Right ventricle myocardium inferior (tissue), 1 donor: ENCODE measurements at regions not wholly inside any gene's neighbourhood (a gene's known extent, or its start where the extent isn't known, plus 50 kb on each side); places are given as distances from the start of the nearest gene placed in this dataset.
A peak's percentile ranks its signal among the peaks of the same experiment; 100 is the strongest.
"Not testable (repeated sequence)": the region's sequence is repeated elsewhere in the genome, so short reads cannot be mapped to it uniquely, and the experiment has no call there.

Source experiments
- ATAC-seq: fragments of 200-7000 bp; cut with Tn5 transposase; one replicate; pipeline ENCODE4 v1.9.1; 2020; ENCODE audit warnings: mild to moderate bottlenecking, moderate library complexity
- DNase-seq: peaks from one replicate; pipeline ENCODE4 v3.0.0; 2021; ENCODE audit errors: missing footprints
- intact Hi-C: fragments of 100-400 bp; cut with DNase I; formaldehyde crosslinking; loops from one replicate; pipeline ENCODE4 v1.11.0; 2022
- donor health status: DM: no; HTN: yes; CAD: no; lungs with severe emphysema.

DNA sequence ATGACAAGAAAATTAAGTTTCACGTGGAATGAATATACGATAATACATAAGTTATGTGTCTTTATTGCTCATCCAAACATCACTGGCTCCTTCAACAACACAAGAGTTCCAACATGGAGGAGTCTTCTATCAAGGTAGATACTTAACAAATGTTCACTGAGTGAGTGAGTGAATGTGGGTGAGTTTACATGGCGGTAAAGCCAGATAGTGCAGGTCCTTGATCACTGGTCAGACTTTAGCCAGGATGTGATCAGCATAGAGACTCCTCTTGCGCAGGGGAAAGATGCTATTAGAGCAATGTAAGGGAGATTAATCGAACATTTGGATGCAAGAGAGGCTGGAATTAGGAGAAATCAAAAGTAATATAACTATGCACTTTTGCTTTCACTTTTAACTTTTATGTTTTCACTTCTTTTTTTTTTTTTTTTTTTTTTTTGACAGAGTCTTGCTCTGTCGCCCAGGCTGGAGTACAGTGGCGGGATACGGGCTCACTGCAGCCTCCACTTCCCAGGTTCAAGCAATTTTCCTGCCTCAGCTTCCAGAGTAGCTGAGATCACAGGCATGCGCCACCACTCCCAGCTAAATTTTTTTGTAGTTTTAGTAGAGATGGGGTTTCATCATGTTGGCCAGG is 249.0 kb upstream of the ID2 start:
- intact Hi-C loops, result loop anchor here (10.0 kb wide), 1 partner anchor 252 kb away; the partner anchor contains the start of gene ID2
- DNase-seq (no peak), ATAC-seq (no peak)

DNA sequence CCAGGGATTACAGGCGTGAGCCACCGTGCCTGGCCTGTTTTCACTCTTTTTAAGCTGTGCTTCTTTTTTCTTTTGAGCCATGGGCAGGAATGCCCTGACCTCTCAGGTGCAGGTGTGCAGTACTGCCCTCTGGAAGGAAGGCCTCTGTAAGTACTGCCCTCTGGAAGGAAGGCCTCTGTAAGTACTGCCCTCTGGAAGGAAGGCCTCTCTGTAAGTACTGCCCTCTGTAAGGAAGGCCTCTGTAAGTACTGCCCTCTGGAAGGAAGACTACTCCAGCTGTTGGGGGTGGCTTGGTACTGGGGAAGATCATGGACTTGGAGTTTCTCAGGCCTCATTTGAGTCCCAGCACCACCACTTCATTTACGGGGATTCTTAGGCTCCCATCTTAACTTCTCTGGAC is 248.5 kb upstream of the ID2 start:
- ATAC-seq, result no peak
- no peak for DNase-seq
- intact Hi-C loops, result loop anchor here (10.0 kb wide), 1 partner anchor 251 kb away; the partner anchor contains the start of gene ID2

GRCh38 chr2:8435608-8436007 is 246.2 kb upstream of the ID2 start:
- ATAC-seq, result no peak
- intact Hi-C loops, result loop anchor here (10.0 kb wide), 1 partner anchor 249 kb away; the partner anchor contains the start of gene ID2
- DNase-seq, result no peak

DNA sequence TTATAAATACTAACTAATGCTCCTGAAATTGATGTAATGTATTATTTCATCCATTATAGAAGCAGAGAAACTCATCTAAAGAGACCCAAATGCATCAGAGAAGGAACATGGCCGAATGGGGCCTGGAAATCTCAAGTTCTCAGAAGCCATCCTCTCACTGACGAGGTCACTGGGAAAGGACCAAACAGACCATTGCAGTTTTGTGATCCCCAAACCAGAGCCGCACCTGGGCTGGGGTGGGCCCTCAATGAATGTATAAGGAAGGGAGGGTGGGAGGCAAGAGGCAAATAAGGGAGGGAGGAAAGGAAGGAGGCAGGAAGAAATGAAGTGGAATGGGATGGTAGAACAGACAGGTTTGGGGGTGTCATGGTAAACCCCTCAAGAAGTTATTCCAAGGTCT is 245.3 kb upstream of the ID2 start:
- DNase-seq (no peak), ATAC-seq (no peak)
- intact Hi-C loops, result loop anchor here (10.0 kb wide), 1 partner anchor 248 kb away; the partner anchor contains the start of gene ID2

GRCh38 chr2:8437228-8437948 is 244.5 kb upstream of the ID2 start:
- DNase-seq, result no peak
- peak; percentile 29 for ATAC-seq
- intact Hi-C loops, result loop anchor here (10.0 kb wide), 1 partner anchor 247 kb away; the partner anchor contains the start of gene ID2

DNA sequence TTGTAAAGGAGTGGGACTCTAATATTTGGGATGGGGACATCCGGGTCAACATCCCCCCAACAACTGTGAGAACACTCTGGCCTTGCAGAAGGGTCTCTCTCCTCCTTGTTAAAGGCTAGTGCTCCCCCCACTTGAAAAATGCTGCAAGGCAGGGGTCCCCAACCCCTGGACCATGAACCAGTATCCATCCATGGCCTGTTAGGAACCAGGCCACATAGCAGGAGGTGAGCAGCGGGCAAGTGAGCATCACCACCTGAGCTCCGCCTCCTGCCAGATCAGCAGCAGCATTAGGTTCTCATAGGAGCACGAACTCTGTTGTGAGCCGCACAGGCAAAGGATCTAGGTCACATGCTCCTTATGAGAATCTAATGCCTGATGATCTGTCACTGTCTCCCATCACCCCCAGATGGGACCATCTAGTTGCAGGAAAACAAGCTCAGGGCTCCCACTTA is 243.9 kb upstream of the ID2 start:
- DNase-seq (no peak), ATAC-seq (no peak)
- intact Hi-C loops, result loop anchor here (10.0 kb wide), 1 partner anchor 247 kb away; the partner anchor contains the start of gene ID2

- ATAC-seq (peak; percentile 23), DNase-seq (no peak)
- intact Hi-C loops, result loop anchor here (10.0 kb wide), 1 partner anchor 246 kb away; the partner anchor contains the start of gene ID2
These were observed 243.4 kb upstream of the ID2 start for GRCh38 chr2:8438476-8438875.

GRCh38 chr2:8438996-8439395 is 242.9 kb upstream of the ID2 start:
- ATAC-seq (peak; percentile 85), DNase-seq (no peak)
- intact Hi-C loops, result loop anchor here (10.0 kb wide), 1 partner anchor 246 kb away; the partner anchor contains the start of gene ID2

- intact Hi-C loops, result no loop called here
These were observed 241.7 kb upstream of the ID2 start for GRCh38 chr2:8440029-8440778.

DNA sequence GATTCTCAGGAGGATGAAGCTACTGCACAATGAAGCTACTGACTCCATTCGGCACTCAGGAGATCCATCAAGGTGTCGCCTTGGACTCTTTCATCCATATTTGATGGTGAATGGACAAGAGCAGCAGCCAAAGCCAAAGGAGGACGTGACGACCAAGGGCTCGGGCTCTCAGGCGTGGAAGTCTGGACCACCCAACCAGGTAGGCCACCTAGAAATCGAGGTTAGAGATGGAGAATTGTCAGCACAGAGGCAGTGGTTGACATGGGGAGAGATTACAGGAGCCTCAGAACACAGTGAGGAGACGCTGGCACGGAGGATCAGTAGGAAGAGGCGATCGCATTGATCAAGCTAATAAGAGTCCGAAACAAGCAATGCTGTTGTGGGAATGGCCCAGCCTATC is 240.5 kb upstream of the ID2 start:
- intact Hi-C loops, result no loop called here
- no peak for DNase-seq
- ATAC-seq, result no peak

More at GRCh38 chr2:8440029-8440778, 241.7 kb upstream of the ID2 start:
- DNase-seq (no peak), ATAC-seq (no peak)

DNA sequence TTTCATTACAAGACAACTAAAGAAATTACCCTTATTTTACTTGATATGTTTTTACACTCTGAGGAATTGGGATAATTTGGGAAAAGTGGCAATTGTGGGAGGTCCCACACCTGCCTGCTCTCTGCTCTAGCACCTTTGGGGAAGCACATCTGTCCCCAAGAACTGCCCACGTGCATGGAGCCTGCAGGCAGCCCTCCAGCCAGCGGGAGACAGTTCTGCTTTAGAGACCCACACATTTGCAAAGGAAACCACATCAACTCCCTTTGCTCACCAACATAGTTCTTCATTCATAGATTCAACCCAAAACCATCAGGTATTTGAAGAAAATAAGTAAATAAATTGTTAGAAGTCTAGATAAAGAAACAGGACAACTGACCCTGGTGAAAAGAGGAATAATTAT is 239.9 kb upstream of the ID2 start:
- intact Hi-C loops, result no loop called here
- ATAC-seq (no peak), DNase-seq (no peak)

- DNase-seq, result no peak
- no peak for ATAC-seq
- intact Hi-C loops, result no loop called here
These were observed 238.9 kb upstream of the ID2 start for GRCh38 chr2:8442833-8443486.

DNA sequence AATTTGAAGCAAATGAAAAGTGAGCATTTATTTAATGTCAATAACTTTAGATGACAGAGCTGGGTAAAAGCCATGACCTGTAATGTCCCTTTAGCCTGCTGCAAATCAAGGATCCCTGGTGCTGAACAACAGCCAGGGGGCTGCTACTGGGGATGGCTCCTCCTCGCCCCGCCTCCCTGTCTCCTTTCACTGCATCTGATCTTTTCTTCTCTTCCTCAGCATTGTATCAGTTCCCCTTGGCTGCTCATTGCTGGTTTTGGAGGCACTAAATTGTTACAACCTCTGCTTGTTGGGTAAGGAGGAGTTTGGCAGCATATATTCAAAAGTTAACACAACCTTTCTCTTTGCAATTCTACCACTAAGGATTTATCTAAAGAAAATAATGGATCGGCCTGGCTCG is 236.3 kb upstream of the ID2 start:
- ATAC-seq, result no peak
- intact Hi-C loops, result no loop called here

DNA sequence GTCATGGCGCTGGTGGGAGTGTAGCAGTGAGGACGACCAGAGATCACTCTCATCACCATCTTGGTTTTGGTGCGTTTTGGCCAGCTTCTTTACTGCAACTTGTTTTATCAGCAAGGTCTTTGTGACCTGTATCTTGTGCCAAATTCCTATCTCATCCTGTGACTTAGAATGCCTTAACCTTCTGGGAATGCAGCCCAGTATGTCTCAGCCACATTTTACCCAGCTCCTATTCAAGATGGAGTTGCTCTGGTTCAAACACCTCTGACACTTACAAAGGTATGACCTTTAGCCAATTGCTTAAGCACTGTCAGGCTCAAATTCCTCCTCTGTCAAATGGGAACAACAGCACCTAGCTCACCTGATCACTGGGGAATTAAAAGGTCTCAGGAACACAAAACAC is 235.1 kb upstream of the ID2 start:
- intact Hi-C loops, ATAC-seq, DNase-seq: not testable (repeated sequence)

More for the DNA sequence above, 236.3 kb upstream of the ID2 start:
- no peak for DNase-seq

GRCh38 chr2:8447610-8448221 is 234.1 kb upstream of the ID2 start:
- no peak for ATAC-seq
- intact Hi-C loops, result no loop called here
- no peak for DNase-seq

DNA sequence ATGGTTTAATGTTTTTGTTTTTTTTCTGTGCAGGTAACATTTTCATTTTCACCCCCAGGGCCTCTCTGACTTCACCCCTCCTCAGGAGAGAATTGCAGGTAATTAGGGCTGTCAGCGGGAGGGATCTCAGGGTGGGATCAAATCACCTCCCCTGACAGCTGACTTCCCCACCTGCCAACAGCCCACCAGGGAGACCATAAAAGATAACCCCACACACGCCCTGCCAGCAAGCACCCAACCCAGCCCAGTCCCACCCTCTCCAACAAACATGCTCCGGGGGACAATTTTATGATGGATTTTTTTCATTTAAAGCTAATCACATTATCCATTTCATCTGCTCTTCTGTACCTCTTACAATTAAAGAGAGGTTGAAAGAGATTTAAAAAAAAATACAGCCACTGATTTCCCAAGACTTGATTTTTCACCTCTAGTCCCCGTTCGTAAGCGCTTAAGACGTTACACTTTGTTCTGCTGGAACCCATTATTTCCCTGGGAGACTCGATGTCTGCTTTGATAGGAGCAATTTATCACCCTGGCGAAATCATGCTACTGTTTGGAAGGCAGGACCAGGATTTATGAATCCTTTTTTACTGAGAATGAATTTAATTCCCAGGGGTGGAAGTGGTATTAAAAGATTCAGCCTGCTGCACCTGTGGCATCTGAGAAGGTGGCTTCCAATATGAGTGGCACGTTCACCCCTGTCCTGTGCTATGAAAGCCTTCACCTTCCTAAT is 232.9 kb upstream of the ID2 start:
- intact Hi-C loops, result no loop called here
- no peak for DNase-seq
- no peak for ATAC-seq

DNA sequence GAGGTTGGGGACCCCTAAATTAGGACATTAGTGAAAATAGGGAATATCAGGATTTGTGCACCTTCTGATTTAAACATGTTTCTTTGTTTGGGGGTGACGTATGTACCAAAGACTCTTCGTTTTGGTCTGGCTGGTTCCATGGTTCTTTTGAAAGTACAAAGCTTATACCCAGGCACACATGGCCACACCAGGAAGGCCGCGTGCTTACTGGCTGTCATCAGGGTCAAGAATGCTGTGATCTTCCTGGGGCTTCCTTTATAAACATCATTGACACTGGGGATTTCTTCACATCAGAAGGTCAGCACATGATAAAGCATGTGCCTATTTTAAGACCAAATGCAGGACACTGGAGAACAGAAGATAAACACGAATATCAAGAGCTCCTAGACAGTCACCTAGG is 230.6 kb upstream of the ID2 start:
- ATAC-seq (no peak), DNase-seq (peak; percentile 53)

GRCh38 chr2:8452296-8452695 is 229.6 kb upstream of the ID2 start:
- ATAC-seq (no peak), DNase-seq (no peak)
- intact Hi-C loops, result no loop called here

More for the DNA sequence above, 230.6 kb upstream of the ID2 start:
- intact Hi-C loops, result no loop called here
